ENCODE measurements at regions not wholly inside any gene's neighbourhood (a gene's known extent, or its start where the extent isn't known, plus 50 kb on each side); places are given as distances from the start of the nearest gene placed in this dataset.
"Not testable (repeated sequence)": the region's sequence is repeated elsewhere in the genome, so short reads cannot be mapped to it uniquely, and the experiment has no call there.

DNA sequence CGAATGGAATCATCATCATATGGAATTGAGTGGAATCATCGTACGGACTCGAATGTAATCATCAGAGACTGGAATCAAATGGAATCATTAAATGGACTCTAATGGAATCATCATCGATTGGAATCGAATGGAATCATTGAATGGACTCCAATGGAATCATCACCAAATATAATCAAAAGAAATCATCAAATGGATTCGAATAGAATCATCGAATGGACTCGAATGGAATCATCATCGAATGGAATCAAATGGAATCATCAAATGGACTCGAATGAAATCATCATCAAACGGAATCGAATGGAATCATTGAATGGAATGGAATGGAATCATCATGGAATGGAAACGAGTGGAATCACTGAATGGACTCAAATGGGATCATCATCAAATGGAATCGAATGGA, 233.5 kb downstream of the SHCBP1 start:
- DNase-seq (ENCODE audit: low read depth) = not testable (repeated sequence)

DNA sequence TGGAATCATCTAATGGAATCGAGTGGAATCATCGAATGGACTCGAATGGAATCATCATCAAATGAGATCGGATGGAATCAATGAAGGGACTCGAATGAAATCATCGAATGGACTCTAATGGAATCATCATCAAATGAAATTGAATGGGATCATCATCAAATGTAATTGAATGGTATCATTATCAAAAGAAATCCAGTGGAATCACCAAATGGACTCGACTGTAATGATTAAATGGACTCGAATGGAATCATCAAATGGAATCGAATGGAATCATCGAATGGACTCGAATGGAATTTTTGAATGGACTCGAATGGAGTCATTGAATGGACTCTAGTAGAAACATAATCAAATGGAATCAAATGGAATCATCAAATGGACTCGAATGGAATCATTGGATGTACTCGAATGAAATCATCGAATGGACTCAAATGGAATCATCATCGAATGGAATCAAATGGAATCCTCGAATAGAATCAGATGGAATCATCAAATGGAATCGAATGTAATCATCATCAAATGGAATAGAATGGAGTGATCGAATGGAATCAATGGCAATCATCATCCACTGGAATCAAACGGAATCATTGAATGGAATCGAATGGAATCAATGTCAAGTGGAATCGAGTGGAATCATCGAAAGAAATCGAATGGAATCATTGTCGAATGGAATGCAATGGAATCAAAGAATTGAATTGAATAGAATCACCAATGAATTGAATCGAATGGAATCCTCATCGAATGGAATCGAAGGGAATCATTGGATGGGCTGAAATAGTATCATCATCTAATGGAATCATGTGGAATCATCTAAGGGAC, 234.2 kb downstream of the SHCBP1 start:
- not testable (repeated sequence) for DNase-seq (ENCODE audit: low read depth)

DNA sequence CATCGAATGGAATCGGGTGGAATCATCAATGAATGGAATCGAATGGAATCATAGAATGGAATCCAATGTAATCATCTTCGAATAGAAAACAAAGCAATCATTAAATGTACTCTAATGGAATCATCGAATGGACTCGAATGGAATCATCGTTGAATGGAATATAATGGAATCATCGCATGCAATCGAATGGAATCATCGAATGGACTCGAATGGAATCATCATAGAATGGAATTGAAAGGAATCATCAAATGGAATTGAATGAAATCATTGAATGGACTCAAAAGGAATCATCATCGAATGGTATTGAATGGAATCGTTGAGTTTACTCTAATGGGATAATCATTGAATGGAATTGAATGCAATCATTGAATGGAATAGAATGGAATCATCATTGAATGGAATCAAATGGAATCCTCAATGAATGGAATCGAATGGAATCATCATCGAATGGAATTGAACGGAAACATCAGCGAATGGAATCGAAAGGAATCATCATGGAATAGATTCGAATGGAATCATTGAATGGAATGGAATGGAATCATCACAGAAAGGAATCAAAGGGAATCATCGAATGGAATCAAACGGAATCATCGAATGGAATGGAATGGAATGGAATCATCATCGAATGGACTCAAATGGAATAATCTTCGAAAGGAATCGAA, 234.9 kb downstream of the SHCBP1 start:
- DNase-seq (ENCODE audit: low read depth) = not testable (repeated sequence)

DNA sequence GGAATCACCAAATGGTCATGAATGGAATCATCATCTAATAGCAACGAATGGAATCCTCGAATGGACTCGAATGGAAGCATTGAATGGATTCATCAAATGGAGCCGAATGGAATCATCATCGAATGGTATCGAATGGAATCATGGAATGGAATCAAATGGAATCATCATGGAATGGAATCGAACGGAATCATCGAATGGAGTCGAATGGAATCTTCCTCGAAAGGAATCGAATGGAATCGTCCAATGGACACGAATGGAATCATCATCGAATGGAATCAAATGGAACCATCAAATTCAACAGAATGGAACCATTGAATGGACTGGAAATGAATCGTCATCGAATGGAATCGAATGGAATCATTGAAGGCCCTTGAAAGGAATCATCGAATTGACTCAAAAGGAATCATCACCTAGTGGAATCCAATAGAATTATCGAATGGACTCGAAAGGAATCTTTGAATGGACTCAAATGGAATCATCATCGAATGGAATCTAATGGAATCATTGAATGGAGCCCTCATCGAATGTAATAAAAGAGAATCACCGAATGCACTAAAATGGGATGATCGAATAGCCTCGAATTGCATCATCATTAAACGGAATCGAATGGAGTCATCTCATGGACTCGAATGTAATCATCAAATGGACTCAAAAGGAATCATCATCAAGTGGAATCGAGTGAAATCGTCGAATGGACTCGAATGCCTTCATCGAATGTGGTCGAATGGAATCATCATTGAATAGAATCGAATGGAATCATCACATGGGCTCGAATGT, 236.7 kb downstream of the SHCBP1 start:
- DNase-seq (ENCODE audit: low read depth) = not testable (repeated sequence)

DNA sequence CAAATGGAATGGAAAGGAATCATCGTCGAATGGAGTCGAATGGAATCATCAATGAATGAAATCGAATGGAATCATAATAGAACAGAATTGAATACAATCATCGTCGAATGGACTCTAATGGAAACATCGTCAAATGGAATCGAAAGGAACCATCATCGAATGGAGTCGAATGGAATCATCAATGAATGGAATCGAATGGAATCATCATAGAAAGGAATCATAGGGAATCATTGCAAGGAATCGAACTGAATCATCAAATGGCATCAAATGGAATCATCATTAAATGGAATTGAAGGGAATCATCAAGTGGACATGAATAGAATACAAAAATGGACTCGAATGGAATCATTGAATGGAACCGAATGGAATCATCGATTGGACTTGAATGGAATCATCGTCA, 237.6 kb downstream of the SHCBP1 start:
- not testable (repeated sequence) for DNase-seq (ENCODE audit: low read depth)

DNA sequence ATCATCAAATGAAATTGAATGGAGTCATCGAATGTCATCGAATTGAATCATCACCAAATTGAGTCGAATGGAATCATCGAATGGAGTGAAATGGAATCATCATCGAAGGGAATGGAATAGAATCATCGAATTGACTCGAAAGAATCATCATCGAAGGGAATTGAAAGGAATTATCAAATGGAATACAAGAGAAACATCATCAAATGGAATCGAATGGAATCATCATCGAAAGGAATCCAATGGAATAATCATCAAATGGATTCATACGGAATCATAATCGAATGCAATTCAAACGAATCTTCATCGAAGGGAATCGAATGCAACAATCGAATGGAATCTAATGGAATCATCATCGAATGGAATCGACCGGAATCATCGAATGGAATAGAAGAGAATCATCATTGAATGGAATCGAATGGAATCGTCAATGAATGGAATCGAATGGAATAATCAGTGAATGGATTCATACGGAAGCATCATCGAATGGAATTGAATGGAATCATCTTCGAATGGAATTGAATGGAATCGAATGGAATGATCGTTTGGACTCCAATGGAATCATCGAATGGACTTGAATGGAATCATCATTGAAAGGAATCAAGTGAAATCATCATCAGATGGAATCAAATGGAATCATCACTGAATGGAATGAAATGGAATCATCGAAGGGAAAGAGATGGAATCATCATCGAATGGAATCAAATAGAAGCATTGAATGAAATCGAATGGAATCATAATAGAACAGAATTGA, 238.2 kb downstream of the SHCBP1 start:
- DNase-seq (ENCODE audit: low read depth) = not testable (repeated sequence)

DNA sequence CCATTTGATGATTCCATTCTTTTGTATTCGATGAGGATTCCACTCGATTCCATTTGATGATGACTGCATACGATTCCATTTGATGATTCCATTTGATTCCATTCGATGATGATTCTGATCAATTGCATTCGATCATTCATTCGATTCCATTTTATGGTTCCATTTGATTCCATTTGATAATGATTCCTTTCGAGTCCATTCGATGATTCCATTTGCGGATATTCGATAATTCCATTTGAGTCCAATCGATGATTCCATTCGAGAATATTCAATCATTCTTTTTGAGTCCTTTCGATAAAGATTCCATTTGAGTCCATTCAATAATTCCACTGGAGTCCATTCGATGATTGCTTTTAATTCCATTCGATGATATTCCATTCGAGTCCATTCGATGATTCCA, 239.1 kb downstream of the SHCBP1 start:
- not testable (repeated sequence) for DNase-seq (ENCODE audit: low read depth)

DNA sequence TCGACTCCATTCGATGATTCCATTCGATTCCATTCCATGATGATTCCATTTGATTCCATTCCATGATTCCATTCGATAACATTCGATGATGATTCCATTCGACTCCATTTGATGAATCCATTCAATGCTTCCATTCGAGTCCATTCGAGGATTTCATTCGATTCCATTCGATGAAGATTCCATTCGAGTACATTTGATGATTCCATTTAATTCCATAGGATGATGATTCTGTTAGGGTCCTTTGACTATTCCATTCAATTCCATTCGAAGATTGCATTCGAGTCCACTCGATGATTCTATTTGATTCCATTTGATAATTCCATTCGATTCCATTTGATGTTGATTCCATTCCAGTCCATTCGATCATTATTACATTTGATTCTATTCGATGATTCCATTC, 239.8 kb downstream of the SHCBP1 start:
- DNase-seq (ENCODE audit: low read depth) = not testable (repeated sequence)

All from T-helper 22 cell (primary cell).